Loucy (cell line): ENCODE measurements at regions not wholly inside any gene's neighbourhood (a gene's known extent, or its start where the extent isn't known, plus 50 kb on each side); places are given as distances from the start of the nearest gene placed in this dataset.
A peak's percentile ranks its signal among the peaks of the same experiment; 100 is the strongest.

Experiments
- H2AFZ ChIP-seq: fragments of 200-600 bp; sonication (generic); 2 replicates; pipeline ENCODE4 v1.6.0; 2016; ENCODE audit warnings: antibody characterized with exemption, mild to moderate bottlenecking, low read length, moderate library complexity
- H3F3A ChIP-seq: fragments of 200-600 bp; 2 replicates; pipeline ENCODE4 v1.6.0; 2016; ENCODE audit warnings: antibody characterized with exemption, low read depth, mild to moderate bottlenecking
- H3K27me3 ChIP-seq: fragments of 200-600 bp; sonication (generic); 2 replicates; pipeline ENCODE4 v1.6.1; 2014; ENCODE audit warnings: low read length, mild to moderate bottlenecking; ENCODE audit not compliant: insufficient read depth, poor library complexity, severe bottlenecking
- H3K36me3 ChIP-seq: fragments of 200-600 bp; sonication (generic); 2 replicates; pipeline ENCODE4 v1.6.1; 2016; ENCODE audit warnings: low read length; ENCODE audit not compliant: insufficient read depth
- H3K4me1 ChIP-seq: fragments of 200-600 bp; sonication (generic); 2 replicates; pipeline ENCODE4 v1.5.1; 2014; ENCODE audit warnings: low read length, mild to moderate bottlenecking; ENCODE audit not compliant: insufficient read depth, poor library complexity, severe bottlenecking
- H3K4me2 ChIP-seq: fragments of 200-600 bp; sonication (generic); 2 replicates; pipeline ENCODE4 v1.6.0; 2014; ENCODE audit warnings: antibody characterized with exemption, low read length, low read depth, mild to moderate bottlenecking; ENCODE audit not compliant: poor library complexity, severe bottlenecking
- H3K4me3 ChIP-seq: fragments of 200-600 bp; sonication (generic); 2 replicates; pipeline ENCODE4 v1.5.1; 2014; ENCODE audit warnings: low read length, mild to moderate bottlenecking, mixed read lengths; ENCODE audit not compliant: poor library complexity, severe bottlenecking
- H3K79me2 ChIP-seq: fragments of 200-600 bp; sonication (generic); 2 replicates; pipeline ENCODE4 v1.6.1; 2014; ENCODE audit warnings: low read length; ENCODE audit not compliant: insufficient read depth
- H3K9ac ChIP-seq: fragments of 200-600 bp; sonication (generic); 2 replicates; pipeline ENCODE4 v1.6.0; 2014; ENCODE audit warnings: mild to moderate bottlenecking, low read depth, low read length, moderate library complexity; ENCODE audit not compliant: poor library complexity, severe bottlenecking
- H3K9me2 ChIP-seq: fragments of 200-600 bp; sonication (generic); replicated peaks from 2 replicates; pipeline ENCODE4 v1.6.1; 2016; ENCODE audit warnings: low read depth, low read length, mixed read lengths
- H3K9me3 ChIP-seq: fragments of 200-600 bp; sonication (generic); 2 replicates; pipeline ENCODE4 v1.6.1; 2014; ENCODE audit warnings: mild to moderate bottlenecking, antibody characterized with exemption, low read length, low read depth; ENCODE audit not compliant: insufficient read depth
- H4K20me1 ChIP-seq: fragments of 200-600 bp; sonication (generic); 2 replicates; pipeline ENCODE4 v1.6.0; 2014; ENCODE audit warnings: antibody characterized with exemption, low read length, mild to moderate bottlenecking; ENCODE audit not compliant: insufficient read depth, poor library complexity, severe bottlenecking
- EZH2phosphoT487 ChIP-seq: fragments of 200-600 bp; IDR thresholded peaks from 2 replicates; pipeline ENCODE4 v1.6.1; 2018; ENCODE audit warnings: antibody characterized with exemption, mild to moderate bottlenecking, moderate library complexity, borderline replicate concordance
- TF ChIP-seq, protein P1 (sequence below): fragments of 200-600 bp; sonication (generic); conservative IDR thresholded peaks from 2 replicates; pipeline ENCODE4 v1.5.1; 2014; ENCODE audit warnings: mild to moderate bottlenecking, antibody characterized with exemption, low read length

DNA sequence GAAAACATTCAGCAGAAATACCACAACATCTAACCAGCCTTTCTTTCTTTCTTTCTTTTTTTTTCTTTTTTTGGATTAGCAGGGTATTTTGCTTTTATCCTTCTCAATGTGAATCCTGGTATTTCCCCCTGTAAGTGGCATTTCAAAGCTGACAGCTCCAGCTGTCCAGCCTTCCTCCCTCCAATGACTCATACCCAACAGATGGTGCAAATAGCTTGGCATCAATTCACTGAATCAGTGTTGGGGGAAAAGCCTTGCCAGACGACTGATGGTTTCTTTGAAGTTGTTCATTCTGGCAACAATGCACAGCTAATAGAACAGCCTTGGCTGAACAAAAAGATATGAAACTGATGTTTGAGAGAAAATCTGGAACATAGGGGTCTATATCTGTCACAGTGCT, 316.8 kb upstream of the STEAP1 start:
- Histone ChIP-seq H3F3A (no peaks in the 10 kb centered on the region), H2AFZ (no peak overlapping the region), H4K20me1 (no peaks in the 10 kb centered on the region), H3K79me2 (no peaks in the 10 kb centered on the region), H3K4me2 (no peak overlapping the region), H3K27me3 (no peaks in the 10 kb centered on the region), H3K9me3 (no peaks in the 10 kb centered on the region), H3K4me3 (no peak overlapping the region), H3K9me2 (no peaks in the 10 kb centered on the region), H3K9ac (no peak overlapping the region), H3K36me3 (no peaks in the 10 kb centered on the region), H3K4me1 (no peaks in the 10 kb centered on the region)
- TF ChIP-seq, protein P1, sequence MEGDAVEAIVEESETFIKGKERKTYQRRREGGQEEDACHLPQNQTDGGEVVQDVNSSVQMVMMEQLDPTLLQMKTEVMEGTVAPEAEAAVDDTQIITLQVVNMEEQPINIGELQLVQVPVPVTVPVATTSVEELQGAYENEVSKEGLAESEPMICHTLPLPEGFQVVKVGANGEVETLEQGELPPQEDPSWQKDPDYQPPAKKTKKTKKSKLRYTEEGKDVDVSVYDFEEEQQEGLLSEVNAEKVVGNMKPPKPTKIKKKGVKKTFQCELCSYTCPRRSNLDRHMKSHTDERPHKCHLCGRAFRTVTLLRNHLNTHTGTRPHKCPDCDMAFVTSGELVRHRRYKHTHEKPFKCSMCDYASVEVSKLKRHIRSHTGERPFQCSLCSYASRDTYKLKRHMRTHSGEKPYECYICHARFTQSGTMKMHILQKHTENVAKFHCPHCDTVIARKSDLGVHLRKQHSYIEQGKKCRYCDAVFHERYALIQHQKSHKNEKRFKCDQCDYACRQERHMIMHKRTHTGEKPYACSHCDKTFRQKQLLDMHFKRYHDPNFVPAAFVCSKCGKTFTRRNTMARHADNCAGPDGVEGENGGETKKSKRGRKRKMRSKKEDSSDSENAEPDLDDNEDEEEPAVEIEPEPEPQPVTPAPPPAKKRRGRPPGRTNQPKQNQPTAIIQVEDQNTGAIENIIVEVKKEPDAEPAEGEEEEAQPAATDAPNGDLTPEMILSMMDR, result no peak
- TF ChIP-seq EZH2phosphoT487, result no peak

DNA sequence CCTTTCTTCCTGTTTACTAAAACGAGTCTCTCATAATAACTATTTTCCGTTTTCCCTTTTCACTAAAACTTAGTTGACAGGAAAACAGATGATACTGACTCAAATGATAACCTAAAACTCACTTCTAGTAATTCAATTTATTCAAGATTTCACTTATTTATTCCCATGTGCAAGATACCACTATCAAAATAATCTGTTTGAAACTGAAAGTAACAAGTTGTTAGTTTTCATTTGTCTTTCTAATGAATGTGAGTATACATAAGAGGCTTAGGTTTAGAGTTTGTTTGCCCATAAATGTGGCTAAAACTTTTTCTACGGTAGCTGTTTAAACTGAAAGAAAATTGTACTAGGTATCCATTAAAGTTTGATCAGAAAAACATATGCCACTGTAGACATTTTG, 314.9 kb upstream of the STEAP1 start:
- H2AFZ ChIP-seq, result peak overlapping the region; percentile 27; the same call in 1 of the 2 replicates
- no peaks in the 10 kb centered on the region for H3K36me3 ChIP-seq
- no peaks in the 10 kb centered on the region for H3K79me2 ChIP-seq
- H3F3A ChIP-seq, result no peaks in the 10 kb centered on the region
- no peaks in the 10 kb centered on the region for H4K20me1 ChIP-seq
- H3K27me3 ChIP-seq, result no peaks in the 10 kb centered on the region
- H3K9me3 ChIP-seq, result no peaks in the 10 kb centered on the region
- H3K9me2 ChIP-seq, result no peaks in the 10 kb centered on the region
- peak overlapping the region; percentile 37 for H3K4me2 ChIP-seq
- peak overlapping the region; percentile 43 for H3K4me3 ChIP-seq
- TF ChIP-seq EZH2phosphoT487, result no peak
- TF ChIP-seq, protein P1, result no peak
- H3K4me1 ChIP-seq, result no peaks in the 10 kb centered on the region
- H3K9ac ChIP-seq, result no peak overlapping the region

DNA sequence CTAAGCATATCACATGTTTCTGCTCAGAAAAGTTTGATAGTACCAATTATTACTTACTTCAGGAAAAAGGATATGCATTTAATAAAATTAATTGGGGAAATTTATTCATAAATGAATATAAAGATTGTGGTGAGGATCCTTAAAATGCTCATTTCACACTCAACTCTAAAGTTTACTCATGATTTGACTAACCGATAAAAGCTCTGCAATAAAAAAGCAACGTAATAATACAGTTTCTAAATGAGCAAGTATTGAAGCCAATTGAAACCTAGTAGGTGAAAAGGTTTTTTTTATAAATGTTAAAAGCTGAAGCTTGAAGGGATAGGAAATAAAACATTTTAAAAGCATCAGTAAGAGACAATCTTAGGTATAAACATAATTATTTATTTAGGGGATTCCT, 308.3 kb upstream of the STEAP1 start:
- Histone ChIP-seq H3K4me2 (no peak overlapping the region), H3K4me3 (no peak overlapping the region), H2AFZ (no peak overlapping the region), H3K9ac (no peak overlapping the region), H3K27me3 (no peaks in the 10 kb centered on the region), H3K9me2 (no peaks in the 10 kb centered on the region), H3F3A (no peaks in the 10 kb centered on the region), H3K4me1 (no peaks in the 10 kb centered on the region), H3K79me2 (no peaks in the 10 kb centered on the region), H3K36me3 (no peaks in the 10 kb centered on the region), H3K9me3 (0 out of 2 replicates have a peak, but pooled peaks cover 4% of the 10 kb centered on the region), H4K20me1 (no peaks in the 10 kb centered on the region)
- TF ChIP-seq, protein P1, result no peak
- no peak for TF ChIP-seq EZH2phosphoT487
